ENCODE measurements at regions not wholly inside any gene's neighbourhood (a gene's known extent, or its start where the extent isn't known, plus 50 kb on each side); places are given as distances from the start of the nearest gene placed in this dataset.

- TF ChIP-seq CTCF (conservative IDR thresholded peaks at IDR 0.05 in 1 of 2, IDR thresholded peaks at IDR 0.05 in 1 of 2; ENCODE audit: extremely low read depth in 1 of 2, insufficient read depth in 1 of 2, low read depth in 1 of 2, low read length in 2 of 2) (no peak), EZH2 (IDR thresholded peaks at IDR 0.05; ENCODE audit: borderline replicate concordance, low read length) (no peak)
Observed at GRCh38 chr10:121121462-121121861, 270.3 kb downstream of the WDR11 start.

Measured in mammary epithelial cell (primary cell).